Osteoblast (primary cell): ENCODE measurements at regions not wholly inside any gene's neighbourhood (a gene's known extent, or its start where the extent isn't known, plus 50 kb on each side); places are given as distances from the start of the nearest gene placed in this dataset.
A peak's percentile ranks its signal among the peaks of the same experiment; 100 is the strongest.

Experiments
- DNase-seq: peaks from one replicate; pipeline ENCODE4 v3.0.0; 2011; ENCODE audit warnings: low spot score, mixed read lengths; ENCODE audit not compliant: insufficient read length; ENCODE audit errors: missing footprints
- H2AFZ ChIP-seq: 2 replicates; pipeline ENCODE4 v1.6.0; 2011; ENCODE audit warnings: mild to moderate bottlenecking, low read length
- H3K27ac ChIP-seq: 2 replicates; pipeline ENCODE4 v1.5.1; 2011; ENCODE audit warnings: mild to moderate bottlenecking, low read depth, low read length, moderate library complexity
- H3K27me3 ChIP-seq: 2 replicates; pipeline ENCODE4 v1.6.0; 2012; ENCODE audit warnings: mild to moderate bottlenecking, control low read depth, inconsistent platforms, low read length, moderate library complexity; ENCODE audit not compliant: insufficient read depth
- H3K36me3 ChIP-seq: 2 replicates; pipeline ENCODE4 v1.5.1; 2011; ENCODE audit warnings: mild to moderate bottlenecking, low read length, control low read depth, moderate library complexity; ENCODE audit not compliant: insufficient read depth
- H3K4me1 ChIP-seq: 2 replicates; pipeline ENCODE4 v1.5.1; 2011; ENCODE audit warnings: mild to moderate bottlenecking, low read length, control low read depth, moderate library complexity; ENCODE audit not compliant: insufficient read depth
- H3K4me2 ChIP-seq: 2 replicates; pipeline ENCODE4 v1.6.0; 2011; ENCODE audit warnings: mild to moderate bottlenecking, low read length; ENCODE audit not compliant: insufficient read depth
- H3K4me3 ChIP-seq: fragments of 200-600 bp; sonication (generic); 3 replicates; pipeline ENCODE4 v1.5.1; 2012; ENCODE audit warnings: mild to moderate bottlenecking, low read length, inconsistent platforms; ENCODE audit not compliant: insufficient read depth
- H3K79me2 ChIP-seq: 2 replicates; pipeline ENCODE4 v1.6.0; 2012; ENCODE audit warnings: mild to moderate bottlenecking, low read length, control low read depth, inconsistent platforms; ENCODE audit not compliant: insufficient read depth
- H3K9me3 ChIP-seq: 2 replicates; pipeline ENCODE4 v1.5.1; 2011; ENCODE audit warnings: low read depth, low read length, control low read depth
- H4K20me1 ChIP-seq: 2 replicates; pipeline ENCODE4 v1.6.0; 2012; ENCODE audit warnings: mild to moderate bottlenecking, low read length, control low read depth; ENCODE audit not compliant: insufficient read depth
- CTCF ChIP-seq: IDR thresholded peaks from 2 replicates; pipeline ENCODE4 v1.5.1; 2011; ENCODE audit warnings: mild to moderate bottlenecking, low read depth, low read length, moderate library complexity; ENCODE audit errors: extremely low read depth

- no peak overlapping the region for H3K4me3 ChIP-seq
Measured at GRCh38 chr2:216556202-216556601, 57.6 kb downstream of the RPL37A start.

GRCh38 chr2:216557413-216557812 is 58.8 kb downstream of the RPL37A start:
- no peak overlapping the region for H3K4me2 ChIP-seq
- H3K4me1 ChIP-seq = peaks cover 71% of the 10 kb centered on the region

More at GRCh38 chr2:216556202-216556601, 57.6 kb downstream of the RPL37A start:
- Histone ChIP-seq H3K79me2 (no peaks in the 10 kb centered on the region), H3K4me2 (no peak overlapping the region), H4K20me1 (no peaks in the 10 kb centered on the region), H3K9me3 (no peaks in the 10 kb centered on the region), H3K4me1 (peaks cover 83% of the 10 kb centered on the region), H2AFZ (no peak overlapping the region), H3K27ac (peak overlapping the region; percentile 10), H3K27me3 (no peaks in the 10 kb centered on the region), H3K36me3 (no peaks in the 10 kb centered on the region)
- no peak for TF ChIP-seq CTCF
- no peak for DNase-seq

GRCh38 chr2:216557820-216558219 is 59.2 kb downstream of the RPL37A start:
- H3K9me3 ChIP-seq = no peaks in the 10 kb centered on the region
- DNase-seq = no peak
- no peaks in the 10 kb centered on the region for H3K79me2 ChIP-seq
- no peak overlapping the region for H2AFZ ChIP-seq
- no peak overlapping the region for H3K4me3 ChIP-seq
- H4K20me1 ChIP-seq = no peaks in the 10 kb centered on the region
- no peak overlapping the region for H3K4me2 ChIP-seq
- H3K36me3 ChIP-seq = no peaks in the 10 kb centered on the region
- no peak for TF ChIP-seq CTCF
- H3K4me1 ChIP-seq = peaks cover 70% of the 10 kb centered on the region
- H3K27ac ChIP-seq = no peak overlapping the region
- H3K27me3 ChIP-seq = no peaks in the 10 kb centered on the region

More at GRCh38 chr2:216557413-216557812, 58.8 kb downstream of the RPL37A start:
- Histone ChIP-seq H3K79me2 (no peaks in the 10 kb centered on the region), H3K36me3 (no peaks in the 10 kb centered on the region), H3K27ac (no peak overlapping the region), H3K4me3 (no peak overlapping the region), H4K20me1 (no peaks in the 10 kb centered on the region), H3K27me3 (no peaks in the 10 kb centered on the region), H2AFZ (no peak overlapping the region), H3K9me3 (no peaks in the 10 kb centered on the region)
- no peak for TF ChIP-seq CTCF
- DNase-seq = no peak

GRCh38 chr2:216559625-216560156 is 61.0 kb downstream of the RPL37A start:
- H3K27ac ChIP-seq = no peak overlapping the region

More at GRCh38 chr2:216559625-216560156, 61.0 kb downstream of the RPL37A start:
- Histone ChIP-seq H3K4me2 (no peak overlapping the region), H3K79me2 (no peaks in the 10 kb centered on the region), H3K27me3 (no peaks in the 10 kb centered on the region), H2AFZ (no peak overlapping the region), H3K4me1 (peaks cover 66% of the 10 kb centered on the region), H3K9me3 (no peaks in the 10 kb centered on the region), H3K4me3 (no peak overlapping the region), H3K36me3 (no peaks in the 10 kb centered on the region), H4K20me1 (no peaks in the 10 kb centered on the region)
- no peak for DNase-seq
- TF ChIP-seq CTCF = no peak
